ENCODE measurements at regions not wholly inside any gene's neighbourhood (a gene's known extent, or its start where the extent isn't known, plus 50 kb on each side); places are given as distances from the start of the nearest gene placed in this dataset.

GRCh38 chr6:131400779-131401496, 172.1 kb upstream of the ARG1 start:
- H4K20me1 ChIP-seq (ENCODE audit: insufficient read depth): no peaks in the 10 kb centered on the region
- TF ChIP-seq SMC3 (conservative IDR thresholded peaks at IDR 0.05; ENCODE audit: poor library complexity) (no peak), EP300 (conservative IDR thresholded peaks at IDR 0.05; ENCODE audit: poor library complexity, severe bottlenecking) (no peak), CTCF (IDR thresholded peaks at IDR 0.05; ENCODE audit: poor library complexity, severe bottlenecking) (no peak), POLR2AphosphoS5 (IDR thresholded peaks at IDR 0.05) (no peak), TAF1 (IDR thresholded peaks at IDR 0.05; ENCODE audit: low read depth) (no peak), REST (IDR thresholded peaks at IDR 0.05; ENCODE audit: borderline replicate concordance) (no peak), RAD21 (conservative IDR thresholded peaks at IDR 0.05) (no peak), EZH2 (IDR thresholded peaks at IDR 0.05; ENCODE audit: borderline replicate concordance, insufficient read depth, low read length, poor library complexity, severe bottlenecking) (no peak), MXI1 (conservative IDR thresholded peaks at IDR 0.05; ENCODE audit: poor library complexity, severe bottlenecking) (no peak)
- no peak overlapping the region for H3K4me2 ChIP-seq (ENCODE audit: low read length)
- no peaks in the 10 kb centered on the region for H3K27me3 ChIP-seq (ENCODE audit: insufficient read depth, low read depth, low read length)
- H3K27ac ChIP-seq (ENCODE audit: low read length): no peak overlapping the region
- no peaks in the 10 kb centered on the region for H3K36me3 ChIP-seq (ENCODE audit: insufficient read depth, low read length)
- H3K9me2 ChIP-seq (ENCODE audit: insufficient read depth, low read length): no peaks in the 10 kb centered on the region
- no peaks in the 10 kb centered on the region for H3K9me3 ChIP-seq (ENCODE audit: low read length)
- no peaks in the 10 kb centered on the region for H3F3A ChIP-seq (ENCODE audit: insufficient read depth, low read length, poor library complexity, severe bottlenecking)
- no peak overlapping the region for H3K9ac ChIP-seq (ENCODE audit: low read length)
- no peak overlapping the region for H2AFZ ChIP-seq (ENCODE audit: low read depth, low read length)
- H3K4me3 ChIP-seq (ENCODE audit: low read length): no peak overlapping the region
- H3K79me2 ChIP-seq (replicated peaks; ENCODE audit: insufficient read depth, low read length): no peaks in the 10 kb centered on the region

- Histone ChIP-seq H3K9ac (ENCODE audit: low read length) (no peak overlapping the region), H3K9me3 (ENCODE audit: low read length) (no peaks in the 10 kb centered on the region), H3F3A (ENCODE audit: insufficient read depth, low read length, poor library complexity, severe bottlenecking) (no peaks in the 10 kb centered on the region), H3K4me3 (ENCODE audit: low read length) (no peak overlapping the region), H3K27ac (ENCODE audit: low read length) (no peak overlapping the region), H3K9me2 (ENCODE audit: insufficient read depth, low read length) (no peaks in the 10 kb centered on the region), H4K20me1 (ENCODE audit: insufficient read depth) (no peaks in the 10 kb centered on the region), H3K79me2 (replicated peaks; ENCODE audit: insufficient read depth, low read length) (no peaks in the 10 kb centered on the region), H3K4me2 (ENCODE audit: low read length) (no peak overlapping the region), H3K36me3 (ENCODE audit: insufficient read depth, low read length) (no peaks in the 10 kb centered on the region), H2AFZ (ENCODE audit: low read depth, low read length) (no peak overlapping the region), H3K27me3 (ENCODE audit: insufficient read depth, low read depth, low read length) (no peaks in the 10 kb centered on the region)
- TF ChIP-seq EP300 (conservative IDR thresholded peaks at IDR 0.05; ENCODE audit: poor library complexity, severe bottlenecking) (no peak), TAF1 (IDR thresholded peaks at IDR 0.05; ENCODE audit: low read depth) (no peak), MXI1 (conservative IDR thresholded peaks at IDR 0.05; ENCODE audit: poor library complexity, severe bottlenecking) (no peak), REST (IDR thresholded peaks at IDR 0.05; ENCODE audit: borderline replicate concordance) (no peak)
Measured at GRCh38 chr6:131408811-131409210, 164.2 kb upstream of the ARG1 start.

Measured in neural cell (in vitro differentiated cells).